Mesothelial cell of epicardium (in vitro differentiated cells): ENCODE measurements at regions not wholly inside any gene's neighbourhood (a gene's known extent, or its start where the extent isn't known, plus 50 kb on each side); places are given as distances from the start of the nearest gene placed in this dataset.
"Not testable (repeated sequence)": the region's sequence is repeated elsewhere in the genome, so short reads cannot be mapped to it uniquely, and the experiment has no call there.

ENCODE experiments used
- DNase-seq, 2 experiments: peaks; one replicate each; pipeline ENCODE4 v3.0.0; 2021; ENCODE audit warnings: low spot score in 2 of 2; ENCODE audit not compliant: unreplicated experiment in 2 of 2
- H3K27ac Mint-ChIP-seq: 2 replicates; pipeline ENCODE4 v1.8.0; 2021; ENCODE audit warnings: mixed read lengths
- H3K27me3 Mint-ChIP-seq: 2 replicates; pipeline ENCODE4 v1.8.0; 2021; ENCODE audit warnings: low read depth, mixed read lengths
- H3K36me3 Mint-ChIP-seq: 2 replicates; pipeline ENCODE4 v1.8.0; 2021; ENCODE audit warnings: mixed read lengths
- H3K4me1 Mint-ChIP-seq: 2 replicates; pipeline ENCODE4 v1.8.0; 2021; ENCODE audit warnings: mixed read lengths
- H3K4me3 Mint-ChIP-seq: 2 replicates; pipeline ENCODE4 v1.8.0; 2021; ENCODE audit warnings: mild to moderate bottlenecking, moderate library complexity, mixed read lengths
- H3K9me3 Mint-ChIP-seq: 2 replicates; pipeline ENCODE4 v1.8.0; 2021; ENCODE audit warnings: mixed read lengths
- TF ChIP-seq, protein P1 (sequence below): fragments of 200-600 bp; sonication (generic); IDR thresholded peaks from one replicate; pipeline ENCODE4 v1.5.0; 2021; ENCODE audit warnings: antibody characterized with exemption; ENCODE audit not compliant: unreplicated experiment

DNA sequence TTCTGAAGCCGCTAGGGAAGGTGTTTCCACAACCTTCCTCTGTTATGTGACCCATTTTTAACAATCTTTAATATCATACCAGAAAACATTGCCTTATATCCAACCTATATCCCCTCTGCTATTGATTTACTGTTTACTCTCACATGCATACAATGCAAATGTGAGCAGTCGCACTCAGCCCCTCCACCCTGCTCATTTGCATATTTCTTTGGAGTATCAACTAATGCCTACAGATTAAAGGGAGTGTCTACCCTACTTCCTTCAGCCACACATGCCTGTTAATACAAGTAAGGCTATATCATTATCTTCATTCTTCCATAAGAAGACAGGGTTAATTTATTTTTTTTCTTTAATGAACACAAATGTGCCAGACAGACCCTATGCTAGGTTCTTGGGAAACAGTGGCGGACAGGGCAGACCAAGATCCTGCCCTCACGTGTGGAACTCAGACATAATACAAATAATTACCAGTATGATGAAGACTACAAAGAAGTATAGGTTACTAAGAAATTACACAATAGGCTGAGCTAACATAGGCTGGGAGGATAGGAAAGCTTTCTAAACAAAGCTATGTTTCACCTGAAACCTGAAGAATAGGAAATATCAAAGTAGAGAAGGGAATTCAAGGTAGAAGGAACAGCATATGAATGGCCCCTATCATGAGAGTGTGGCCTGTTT is 107.3 kb upstream of the MDM1 start:
- H3K27ac Mint-ChIP-seq: peak overlapping the region; percentile 30
- DNase-seq: no peak
- peaks cover 25% of the 10 kb centered on the region for H3K9me3 Mint-ChIP-seq
- no peaks in the 10 kb centered on the region for H3K27me3 Mint-ChIP-seq
- TF ChIP-seq, protein P1, sequence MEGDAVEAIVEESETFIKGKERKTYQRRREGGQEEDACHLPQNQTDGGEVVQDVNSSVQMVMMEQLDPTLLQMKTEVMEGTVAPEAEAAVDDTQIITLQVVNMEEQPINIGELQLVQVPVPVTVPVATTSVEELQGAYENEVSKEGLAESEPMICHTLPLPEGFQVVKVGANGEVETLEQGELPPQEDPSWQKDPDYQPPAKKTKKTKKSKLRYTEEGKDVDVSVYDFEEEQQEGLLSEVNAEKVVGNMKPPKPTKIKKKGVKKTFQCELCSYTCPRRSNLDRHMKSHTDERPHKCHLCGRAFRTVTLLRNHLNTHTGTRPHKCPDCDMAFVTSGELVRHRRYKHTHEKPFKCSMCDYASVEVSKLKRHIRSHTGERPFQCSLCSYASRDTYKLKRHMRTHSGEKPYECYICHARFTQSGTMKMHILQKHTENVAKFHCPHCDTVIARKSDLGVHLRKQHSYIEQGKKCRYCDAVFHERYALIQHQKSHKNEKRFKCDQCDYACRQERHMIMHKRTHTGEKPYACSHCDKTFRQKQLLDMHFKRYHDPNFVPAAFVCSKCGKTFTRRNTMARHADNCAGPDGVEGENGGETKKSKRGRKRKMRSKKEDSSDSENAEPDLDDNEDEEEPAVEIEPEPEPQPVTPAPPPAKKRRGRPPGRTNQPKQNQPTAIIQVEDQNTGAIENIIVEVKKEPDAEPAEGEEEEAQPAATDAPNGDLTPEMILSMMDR: no peak
- H3K4me3 Mint-ChIP-seq: no peak overlapping the region
- peaks cover 12% of the 10 kb centered on the region for H3K36me3 Mint-ChIP-seq
- peaks cover 14% of the 10 kb centered on the region for H3K4me1 Mint-ChIP-seq

DNA sequence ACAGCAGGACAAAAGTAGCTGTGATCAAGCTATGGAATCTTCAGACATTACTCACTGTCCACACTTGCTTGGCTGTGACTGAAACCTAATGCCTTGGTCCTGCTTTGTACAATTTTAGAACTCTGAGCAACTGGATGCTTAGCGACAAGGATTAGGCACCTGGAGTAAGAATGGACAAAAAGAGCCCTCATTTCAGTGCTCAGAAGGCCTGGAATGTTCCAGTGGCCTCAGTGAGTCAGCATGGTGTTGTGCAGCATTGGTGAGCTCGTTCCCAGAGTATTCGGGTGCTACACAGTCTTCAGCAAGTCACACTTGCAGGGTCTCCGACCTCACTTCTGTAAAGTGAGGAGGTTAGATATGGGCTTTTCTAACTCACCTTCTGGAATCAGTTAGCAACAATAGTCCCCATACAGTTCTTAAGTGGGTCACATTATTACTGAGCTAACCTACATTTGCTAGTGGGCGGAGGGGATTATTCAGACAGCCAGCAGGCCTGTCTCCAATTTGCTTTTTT is 108.0 kb upstream of the MDM1 start:
- DNase-seq: no peak
- Mint-ChIP-seq H3K36me3 (peaks cover 15% of the 10 kb centered on the region), H3K27me3 (no peaks in the 10 kb centered on the region), H3K4me1 (peaks cover 12% of the 10 kb centered on the region), H3K27ac (no peak overlapping the region), H3K9me3 (peaks cover 22% of the 10 kb centered on the region), H3K4me3 (no peak overlapping the region)
- TF ChIP-seq, protein P1: no peak

DNA sequence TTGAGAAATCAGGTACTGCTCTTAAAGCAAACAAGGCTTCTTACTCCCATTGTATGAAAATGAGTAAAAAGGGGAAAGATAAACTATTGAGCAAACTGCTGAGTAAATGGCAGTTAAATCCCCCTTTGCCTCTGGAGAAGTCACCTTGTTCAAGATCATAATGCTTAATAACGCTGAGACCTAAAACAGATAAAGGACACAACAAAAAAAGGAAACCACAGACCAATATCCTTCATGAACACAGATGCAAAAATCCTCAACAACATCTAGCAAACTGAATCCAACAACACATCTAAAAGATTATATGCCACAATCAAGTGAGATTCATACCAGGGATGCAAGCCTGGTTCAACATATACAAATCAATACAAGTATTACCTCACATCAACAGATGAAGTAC is 109.0 kb upstream of the MDM1 start:
- Mint-ChIP-seq H3K27ac (no peak overlapping the region), H3K9me3 (peaks cover 17% of the 10 kb centered on the region), H3K36me3 (peaks cover 13% of the 10 kb centered on the region), H3K4me1 (peaks cover 19% of the 10 kb centered on the region), H3K27me3 (no peaks in the 10 kb centered on the region), H3K4me3 (no peak overlapping the region)
- no peak for DNase-seq
- TF ChIP-seq, protein P1: no peak

DNA sequence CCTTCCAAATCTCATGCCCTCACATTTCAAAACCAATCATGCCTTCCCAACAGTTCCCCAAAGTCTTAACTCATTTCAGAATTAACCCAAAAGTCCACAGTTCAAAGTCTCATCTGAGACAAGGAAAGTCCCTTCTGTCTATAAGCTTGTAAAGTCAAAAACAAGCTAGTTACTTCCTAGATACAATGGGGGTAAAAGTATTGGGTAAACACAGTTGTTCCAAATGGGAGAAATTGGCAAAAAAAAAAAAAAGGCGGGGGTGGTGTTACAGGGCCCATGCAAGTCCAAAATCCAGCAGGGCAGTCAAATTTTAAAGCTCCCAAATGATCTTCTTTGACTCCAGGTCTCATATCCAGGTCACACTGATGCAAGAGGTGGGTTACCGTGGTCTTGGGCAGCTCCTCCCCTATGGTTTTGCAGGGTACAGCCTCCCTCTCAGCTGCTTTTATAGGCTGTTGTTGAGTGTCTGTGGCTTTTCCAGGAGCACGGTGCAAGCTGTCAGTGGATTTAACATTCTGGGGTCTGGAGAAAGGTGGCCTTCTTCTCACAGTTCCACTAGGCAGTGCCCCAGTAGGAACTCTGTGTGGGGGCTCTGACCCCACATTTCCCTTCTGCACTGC is 110.3 kb upstream of the MDM1 start:
- not testable (repeated sequence) for DNase-seq, H3K27me3 Mint-ChIP-seq, H3K27ac Mint-ChIP-seq, H3K4me3 Mint-ChIP-seq
- Mint-ChIP-seq H3K36me3 (peaks cover 13% of the 10 kb centered on the region), H3K4me1 (peaks cover 30% of the 10 kb centered on the region), H3K9me3 (peaks cover 12% of the 10 kb centered on the region)

DNA sequence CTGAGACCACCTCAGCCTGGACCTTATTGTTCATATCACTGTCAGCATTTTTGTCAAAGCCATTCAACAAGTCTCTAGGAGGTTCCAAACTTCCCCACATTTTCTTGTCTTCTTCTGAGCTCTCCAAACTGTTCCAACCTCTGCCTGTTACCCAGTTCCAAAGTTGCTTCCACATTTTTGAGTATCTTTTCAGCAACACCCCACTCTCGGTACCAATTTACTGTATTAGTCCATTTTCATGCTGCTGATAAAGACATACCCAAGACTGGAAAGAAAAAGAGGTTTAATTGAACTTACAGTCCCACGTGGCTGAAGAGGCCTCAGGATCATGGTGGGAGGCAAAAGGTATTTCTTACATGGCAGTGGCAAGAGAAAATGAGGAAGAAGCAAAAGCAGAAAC is 111.5 kb upstream of the MDM1 start:
- Mint-ChIP-seq H3K4me1 (peaks cover 28% of the 10 kb centered on the region), H3K36me3 (peaks cover 13% of the 10 kb centered on the region), H3K9me3 (peaks cover 12% of the 10 kb centered on the region)
- H3K4me3 Mint-ChIP-seq, DNase-seq, H3K27me3 Mint-ChIP-seq, H3K27ac Mint-ChIP-seq: not testable (repeated sequence)

DNA sequence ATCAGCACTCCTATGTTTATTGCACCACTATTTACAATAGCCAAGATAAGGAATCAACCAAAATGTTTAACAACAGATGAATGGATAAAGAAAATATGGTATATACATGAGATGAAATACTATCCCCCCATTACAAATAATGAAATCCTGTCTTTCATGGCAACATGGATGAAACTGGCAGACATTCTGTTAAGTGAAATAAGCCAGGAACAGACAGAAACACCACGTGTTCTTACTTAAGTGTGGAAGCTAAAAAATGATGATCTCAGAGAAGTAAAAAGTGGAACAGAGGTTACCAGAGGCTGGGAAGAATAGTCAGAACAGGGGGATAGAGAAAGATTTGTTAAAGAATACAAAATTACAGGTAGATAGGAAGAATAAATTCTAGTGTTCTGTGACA is 113.7 kb upstream of the MDM1 start:
- Mint-ChIP-seq H3K4me3 (no peak overlapping the region), H3K4me1 (peaks cover 23% of the 10 kb centered on the region), H3K9me3 (peaks cover 16% of the 10 kb centered on the region), H3K27ac (peak overlapping the region; percentile 27), H3K27me3 (no peaks in the 10 kb centered on the region), H3K36me3 (peaks cover 16% of the 10 kb centered on the region)
- DNase-seq: no peak
- TF ChIP-seq, protein P1: no peak
